ENCODE measurements at regions not wholly inside any gene's neighbourhood (a gene's known extent, or its start where the extent isn't known, plus 50 kb on each side); places are given as distances from the start of the nearest gene placed in this dataset.

- H3K9me3 ChIP-seq (ENCODE audit: control insufficient read depth in 2 of 2, low read length in 2 of 2): no peaks in the 10 kb centered on the region
- H3K9ac ChIP-seq (ENCODE audit: low read length in 2 of 2): no peak overlapping the region
- no peak overlapping the region for H3K4me3 ChIP-seq (ENCODE audit: low read length in 2 of 2)
- no peaks in the 10 kb centered on the region for H3K36me3 ChIP-seq (ENCODE audit: control insufficient read depth in 2 of 2, insufficient read depth in 2 of 2, low read length in 2 of 2)
- no peaks in the 10 kb centered on the region for H3K4me1 ChIP-seq (ENCODE audit: control insufficient read depth, insufficient read depth, low read length)
- H3K27ac ChIP-seq (ENCODE audit: low read length): no peak overlapping the region
- no peaks in the 10 kb centered on the region for H3K27me3 ChIP-seq (ENCODE audit: control insufficient read depth in 1 of 2, insufficient read depth in 2 of 2, low read length in 2 of 2)
Observed at GRCh38 chr4:160296476-160296875, 1193.6 kb downstream of the RAPGEF2 start.

GRCh38 chr4:160299177-160299576, 1196.3 kb downstream of the RAPGEF2 start:
- Histone ChIP-seq H3K9ac (ENCODE audit: low read length in 2 of 2) (no peak overlapping the region), H3K27me3 (ENCODE audit: control insufficient read depth in 1 of 2, insufficient read depth in 2 of 2, low read length in 2 of 2) (no peaks in the 10 kb centered on the region), H3K27ac (ENCODE audit: low read length) (no peak overlapping the region), H3K4me3 (ENCODE audit: low read length in 2 of 2) (no peak overlapping the region), H3K4me1 (ENCODE audit: control insufficient read depth, insufficient read depth, low read length) (no peaks in the 10 kb centered on the region), H3K36me3 (ENCODE audit: control insufficient read depth in 2 of 2, insufficient read depth in 2 of 2, low read length in 2 of 2) (no peaks in the 10 kb centered on the region), H3K9me3 (ENCODE audit: control insufficient read depth in 2 of 2, low read length in 2 of 2) (no peaks in the 10 kb centered on the region)

GRCh38 chr4:160299608-160300007, 1196.7 kb downstream of the RAPGEF2 start:
- no peaks in the 10 kb centered on the region for H3K36me3 ChIP-seq (ENCODE audit: control insufficient read depth in 2 of 2, insufficient read depth in 2 of 2, low read length in 2 of 2)
- H3K4me3 ChIP-seq (ENCODE audit: low read length in 2 of 2): no peak overlapping the region
- H3K4me1 ChIP-seq (ENCODE audit: control insufficient read depth, insufficient read depth, low read length): no peaks in the 10 kb centered on the region
- no peak overlapping the region for H3K27ac ChIP-seq (ENCODE audit: low read length)
- H3K9ac ChIP-seq (ENCODE audit: low read length in 2 of 2): no peak overlapping the region
- H3K9me3 ChIP-seq (ENCODE audit: control insufficient read depth in 2 of 2, low read length in 2 of 2): no peaks in the 10 kb centered on the region
- H3K27me3 ChIP-seq (ENCODE audit: control insufficient read depth in 1 of 2, insufficient read depth in 2 of 2, low read length in 2 of 2): no peaks in the 10 kb centered on the region

- H3K9me3 ChIP-seq (ENCODE audit: control insufficient read depth in 2 of 2, low read length in 2 of 2): no peaks in the 10 kb centered on the region
- no peak overlapping the region for H3K4me3 ChIP-seq (ENCODE audit: low read length in 2 of 2)
- no peak overlapping the region for H3K9ac ChIP-seq (ENCODE audit: low read length in 2 of 2)
- H3K27me3 ChIP-seq (ENCODE audit: control insufficient read depth in 1 of 2, insufficient read depth in 2 of 2, low read length in 2 of 2): no peaks in the 10 kb centered on the region
- no peaks in the 10 kb centered on the region for H3K4me1 ChIP-seq (ENCODE audit: control insufficient read depth, insufficient read depth, low read length)
- no peak overlapping the region for H3K27ac ChIP-seq (ENCODE audit: low read length)
- H3K36me3 ChIP-seq (ENCODE audit: control insufficient read depth in 2 of 2, insufficient read depth in 2 of 2, low read length in 2 of 2): no peaks in the 10 kb centered on the region
Observed at GRCh38 chr4:160316036-160316435, 1213.2 kb downstream of the RAPGEF2 start.

GRCh38 chr4:160318567-160319220, 1215.8 kb downstream of the RAPGEF2 start:
- Histone ChIP-seq H3K36me3 (ENCODE audit: control insufficient read depth in 2 of 2, insufficient read depth in 2 of 2, low read length in 2 of 2) (no peaks in the 10 kb centered on the region), H3K27me3 (ENCODE audit: control insufficient read depth in 1 of 2, insufficient read depth in 2 of 2, low read length in 2 of 2) (no peaks in the 10 kb centered on the region), H3K9ac (ENCODE audit: low read length in 2 of 2) (no peak overlapping the region), H3K9me3 (ENCODE audit: control insufficient read depth in 2 of 2, low read length in 2 of 2) (no peaks in the 10 kb centered on the region), H3K4me3 (ENCODE audit: low read length in 2 of 2) (no peak overlapping the region), H3K27ac (ENCODE audit: low read length) (no peak overlapping the region), H3K4me1 (ENCODE audit: control insufficient read depth, insufficient read depth, low read length) (no peaks in the 10 kb centered on the region)

GRCh38 chr4:160319221-160319867, 1216.5 kb downstream of the RAPGEF2 start:
- Histone ChIP-seq H3K9ac (ENCODE audit: low read length in 2 of 2) (no peak overlapping the region), H3K27ac (ENCODE audit: low read length) (no peak overlapping the region), H3K27me3 (ENCODE audit: control insufficient read depth in 1 of 2, insufficient read depth in 2 of 2, low read length in 2 of 2) (no peaks in the 10 kb centered on the region), H3K4me3 (ENCODE audit: low read length in 2 of 2) (no peak overlapping the region), H3K4me1 (ENCODE audit: control insufficient read depth, insufficient read depth, low read length) (no peaks in the 10 kb centered on the region), H3K9me3 (ENCODE audit: control insufficient read depth in 2 of 2, low read length in 2 of 2) (no peaks in the 10 kb centered on the region), H3K36me3 (ENCODE audit: control insufficient read depth in 2 of 2, insufficient read depth in 2 of 2, low read length in 2 of 2) (no peaks in the 10 kb centered on the region)

- Histone ChIP-seq H3K27ac (ENCODE audit: low read length) (no peak overlapping the region), H3K4me3 (ENCODE audit: low read length in 2 of 2) (no peak overlapping the region), H3K4me1 (ENCODE audit: control insufficient read depth, insufficient read depth, low read length) (no peaks in the 10 kb centered on the region), H3K9ac (ENCODE audit: low read length in 2 of 2) (no peak overlapping the region), H3K27me3 (ENCODE audit: control insufficient read depth in 1 of 2, insufficient read depth in 2 of 2, low read length in 2 of 2) (no peaks in the 10 kb centered on the region), H3K9me3 (ENCODE audit: control insufficient read depth in 2 of 2, low read length in 2 of 2) (no peaks in the 10 kb centered on the region), H3K36me3 (ENCODE audit: control insufficient read depth in 2 of 2, insufficient read depth in 2 of 2, low read length in 2 of 2) (no peaks in the 10 kb centered on the region)
Observed at GRCh38 chr4:160319868-160320260, 1217.0 kb downstream of the RAPGEF2 start.

- Histone ChIP-seq H3K27ac (ENCODE audit: low read length) (no peak overlapping the region), H3K27me3 (ENCODE audit: control insufficient read depth in 1 of 2, insufficient read depth in 2 of 2, low read length in 2 of 2) (no peaks in the 10 kb centered on the region), H3K36me3 (ENCODE audit: control insufficient read depth in 2 of 2, insufficient read depth in 2 of 2, low read length in 2 of 2) (no peaks in the 10 kb centered on the region), H3K9me3 (ENCODE audit: control insufficient read depth in 2 of 2, low read length in 2 of 2) (no peaks in the 10 kb centered on the region), H3K4me1 (ENCODE audit: control insufficient read depth, insufficient read depth, low read length) (no peaks in the 10 kb centered on the region), H3K4me3 (ENCODE audit: low read length in 2 of 2) (no peak overlapping the region), H3K9ac (ENCODE audit: low read length in 2 of 2) (no peak overlapping the region)
Observed at GRCh38 chr4:160326110-160326509, 1223.2 kb downstream of the RAPGEF2 start.

GRCh38 chr4:160347197-160347596, 1244.3 kb downstream of the RAPGEF2 start:
- Histone ChIP-seq H3K27me3 (ENCODE audit: control insufficient read depth in 1 of 2, insufficient read depth in 2 of 2, low read length in 2 of 2) (no peaks in the 10 kb centered on the region), H3K27ac (ENCODE audit: low read length) (no peak overlapping the region), H3K36me3 (ENCODE audit: control insufficient read depth in 2 of 2, insufficient read depth in 2 of 2, low read length in 2 of 2) (no peaks in the 10 kb centered on the region), H3K4me1 (ENCODE audit: control insufficient read depth, insufficient read depth, low read length) (no peaks in the 10 kb centered on the region), H3K4me3 (ENCODE audit: low read length in 2 of 2) (no peak overlapping the region), H3K9me3 (ENCODE audit: control insufficient read depth in 2 of 2, low read length in 2 of 2) (no peaks in the 10 kb centered on the region), H3K9ac (ENCODE audit: low read length in 2 of 2) (no peak overlapping the region)

- no peaks in the 10 kb centered on the region for H3K4me1 ChIP-seq (ENCODE audit: control insufficient read depth, insufficient read depth, low read length)
- H3K4me3 ChIP-seq (ENCODE audit: low read length in 2 of 2): no peak overlapping the region
- H3K27me3 ChIP-seq (ENCODE audit: control insufficient read depth in 1 of 2, insufficient read depth in 2 of 2, low read length in 2 of 2): no peaks in the 10 kb centered on the region
- no peak overlapping the region for H3K9ac ChIP-seq (ENCODE audit: low read length in 2 of 2)
- no peaks in the 10 kb centered on the region for H3K9me3 ChIP-seq (ENCODE audit: control insufficient read depth in 2 of 2, low read length in 2 of 2)
- H3K27ac ChIP-seq (ENCODE audit: low read length): no peak overlapping the region
- H3K36me3 ChIP-seq (ENCODE audit: control insufficient read depth in 2 of 2, insufficient read depth in 2 of 2, low read length in 2 of 2): no peaks in the 10 kb centered on the region
Observed at GRCh38 chr4:160350944-160351343, 1248.1 kb downstream of the RAPGEF2 start.

- H3K4me1 ChIP-seq (ENCODE audit: control insufficient read depth, insufficient read depth, low read length): no peaks in the 10 kb centered on the region
- no peaks in the 10 kb centered on the region for H3K36me3 ChIP-seq (ENCODE audit: control insufficient read depth in 2 of 2, insufficient read depth in 2 of 2, low read length in 2 of 2)
- no peaks in the 10 kb centered on the region for H3K27me3 ChIP-seq (ENCODE audit: control insufficient read depth in 1 of 2, insufficient read depth in 2 of 2, low read length in 2 of 2)
- no peak overlapping the region for H3K4me3 ChIP-seq (ENCODE audit: low read length in 2 of 2)
- H3K27ac ChIP-seq (ENCODE audit: low read length): no peak overlapping the region
- H3K9me3 ChIP-seq (ENCODE audit: control insufficient read depth in 2 of 2, low read length in 2 of 2): no peaks in the 10 kb centered on the region
- no peak overlapping the region for H3K9ac ChIP-seq (ENCODE audit: low read length in 2 of 2)
Observed at GRCh38 chr4:160352637-160353036, 1249.8 kb downstream of the RAPGEF2 start.
